Adipocyte (in vitro differentiated cells): ENCODE measurements at regions not wholly inside any gene's neighbourhood (a gene's known extent, or its start where the extent isn't known, plus 50 kb on each side); places are given as distances from the start of the nearest gene placed in this dataset.
"Not testable (repeated sequence)": the region's sequence is repeated elsewhere in the genome, so short reads cannot be mapped to it uniquely, and the experiment has no call there.

Experiments used
- DNase-seq: peaks from one replicate; pipeline ENCODE4 v3.0.0-alpha.2; 2015; ENCODE audit warnings: low read depth
- H3K27me3 ChIP-seq: replicated peaks from 2 replicates; pipeline ENCODE4 v1.7.0; 2013; ENCODE audit warnings: mild to moderate bottlenecking, low read length, moderate library complexity; ENCODE audit not compliant: control insufficient read depth, insufficient read depth
- H3K36me3 ChIP-seq: 2 replicates; pipeline ENCODE4 v1.7.0; 2013; ENCODE audit warnings: low read length, mild to moderate bottlenecking, moderate library complexity; ENCODE audit not compliant: control insufficient read depth, insufficient read depth, severe bottlenecking
- H3K4me1 ChIP-seq: 2 replicates; pipeline ENCODE4 v1.7.0; 2013; ENCODE audit warnings: mild to moderate bottlenecking, low read length, moderate library complexity; ENCODE audit not compliant: control insufficient read depth, insufficient read depth
- H3K4me3 ChIP-seq: 2 replicates; pipeline ENCODE4 v1.7.0; 2013; ENCODE audit warnings: mild to moderate bottlenecking, low read length, moderate library complexity
- H3K9ac ChIP-seq: 2 replicates; pipeline ENCODE4 v1.7.0; 2013; ENCODE audit warnings: mild to moderate bottlenecking, low read length, moderate library complexity
- H3K9me3 ChIP-seq: 2 replicates; pipeline ENCODE4 v1.7.0; 2013; ENCODE audit warnings: mild to moderate bottlenecking, low read length, moderate library complexity; ENCODE audit not compliant: control insufficient read depth

- not testable (repeated sequence) for H3K4me1 ChIP-seq, H3K4me3 ChIP-seq, H3K9ac ChIP-seq, H3K36me3 ChIP-seq, H3K27me3 ChIP-seq, DNase-seq, H3K9me3 ChIP-seq
These were observed 833.1 kb upstream of the RAG2 start for GRCh38 chr11:37430966-37431632.

- H3K9ac ChIP-seq = no peak overlapping the region
- H3K4me3 ChIP-seq = no peak overlapping the region
- no peak for DNase-seq
- H3K36me3 ChIP-seq = no peaks in the 10 kb centered on the region
- peaks cover 2% of the 10 kb centered on the region for H3K9me3 ChIP-seq
- no peaks in the 10 kb centered on the region for H3K4me1 ChIP-seq
- no peaks in the 10 kb centered on the region for H3K27me3 ChIP-seq
These were observed 824.5 kb upstream of the RAG2 start for GRCh38 chr11:37422511-37422910.

- no peak overlapping the region for H3K9ac ChIP-seq
- H3K36me3 ChIP-seq = no peaks in the 10 kb centered on the region
- no peaks in the 10 kb centered on the region for H3K9me3 ChIP-seq
- no peak for DNase-seq
- H3K4me1 ChIP-seq = no peaks in the 10 kb centered on the region
- no peaks in the 10 kb centered on the region for H3K27me3 ChIP-seq
- no peak overlapping the region for H3K4me3 ChIP-seq
These were observed 813.3 kb upstream of the RAG2 start for GRCh38 chr11:37411289-37411688.

GRCh38 chr11:37409124-37409523, 811.1 kb upstream of the RAG2 start:
- Histone ChIP-seq H3K36me3 (no peaks in the 10 kb centered on the region), H3K9ac (no peak overlapping the region), H3K4me3 (no peak overlapping the region), H3K4me1 (no peaks in the 10 kb centered on the region), H3K27me3 (no peaks in the 10 kb centered on the region), H3K9me3 (no peaks in the 10 kb centered on the region)
- no peak for DNase-seq

- no peaks in the 10 kb centered on the region for H3K27me3 ChIP-seq
- H3K4me1 ChIP-seq = no peaks in the 10 kb centered on the region
- no peaks in the 10 kb centered on the region for H3K36me3 ChIP-seq
- no peak overlapping the region for H3K4me3 ChIP-seq
- H3K9me3 ChIP-seq = no peaks in the 10 kb centered on the region
- no peak overlapping the region for H3K9ac ChIP-seq
- no peak for DNase-seq
These were observed 809.4 kb upstream of the RAG2 start for GRCh38 chr11:37407461-37407860.

- no peaks in the 10 kb centered on the region for H3K4me1 ChIP-seq
- no peak overlapping the region for H3K9ac ChIP-seq
- no peaks in the 10 kb centered on the region for H3K9me3 ChIP-seq
- H3K27me3 ChIP-seq = no peaks in the 10 kb centered on the region
- no peak for DNase-seq
- no peaks in the 10 kb centered on the region for H3K36me3 ChIP-seq
- no peak overlapping the region for H3K4me3 ChIP-seq
These were observed 808.6 kb upstream of the RAG2 start for GRCh38 chr11:37406651-37407050.

GRCh38 chr11:37404231-37404630, 806.2 kb upstream of the RAG2 start:
- H3K9ac ChIP-seq = no peak overlapping the region
- no peaks in the 10 kb centered on the region for H3K27me3 ChIP-seq
- H3K4me1 ChIP-seq = no peaks in the 10 kb centered on the region
- no peak for DNase-seq
- no peaks in the 10 kb centered on the region for H3K9me3 ChIP-seq
- H3K36me3 ChIP-seq = no peaks in the 10 kb centered on the region
- H3K4me3 ChIP-seq = no peak overlapping the region

- no peak for DNase-seq
- H3K9me3 ChIP-seq = no peaks in the 10 kb centered on the region
- H3K4me1 ChIP-seq = no peaks in the 10 kb centered on the region
- H3K36me3 ChIP-seq = no peaks in the 10 kb centered on the region
- no peak overlapping the region for H3K4me3 ChIP-seq
- H3K27me3 ChIP-seq = no peaks in the 10 kb centered on the region
- H3K9ac ChIP-seq = no peak overlapping the region
These were observed 804.6 kb upstream of the RAG2 start for GRCh38 chr11:37402663-37403062.

- no peaks in the 10 kb centered on the region for H3K4me1 ChIP-seq
- DNase-seq = no peak
- H3K36me3 ChIP-seq = no peaks in the 10 kb centered on the region
- no peaks in the 10 kb centered on the region for H3K27me3 ChIP-seq
- H3K4me3 ChIP-seq = no peak overlapping the region
- H3K9me3 ChIP-seq = peaks cover 36% of the 10 kb centered on the region
- no peak overlapping the region for H3K9ac ChIP-seq
These were observed 796.3 kb upstream of the RAG2 start for GRCh38 chr11:37394236-37394870.

GRCh38 chr11:37391615-37392014, 793.6 kb upstream of the RAG2 start:
- H3K27me3 ChIP-seq = no peaks in the 10 kb centered on the region
- DNase-seq = no peak
- H3K9me3 ChIP-seq = peaks cover 36% of the 10 kb centered on the region
- H3K36me3 ChIP-seq = no peaks in the 10 kb centered on the region
- H3K4me1 ChIP-seq = no peaks in the 10 kb centered on the region
- no peak overlapping the region for H3K9ac ChIP-seq
- no peak overlapping the region for H3K4me3 ChIP-seq

- Histone ChIP-seq H3K4me3 (no peak overlapping the region), H3K27me3 (no peaks in the 10 kb centered on the region), H3K36me3 (no peaks in the 10 kb centered on the region), H3K9me3 (peaks cover 27% of the 10 kb centered on the region), H3K4me1 (no peaks in the 10 kb centered on the region), H3K9ac (no peak overlapping the region)
- no peak for DNase-seq
These were observed 792.6 kb upstream of the RAG2 start for GRCh38 chr11:37390576-37391083.
